A549 (cell line): ENCODE measurements at regions not wholly inside any gene's neighbourhood (a gene's known extent, or its start where the extent isn't known, plus 50 kb on each side); places are given as distances from the start of the nearest gene placed in this dataset.

Source experiments
- CTCF ChIP-seq: fragments of >200 bp; sonication (Bioruptor Twin); formaldehyde crosslinking; IDR thresholded peaks from 3 replicates; pipeline ENCODE4 v1.5.1; 2016
- EP300 ChIP-seq, 2 experiments: fragments of >200 bp; sonication (Bioruptor Twin); formaldehyde crosslinking; IDR thresholded peaks; 2 replicates in 1 of 2; 3 replicates in 1 of 2; pipeline ENCODE4 v1.6.1; 2016 to 2017
- ESRRA ChIP-seq: fragments of 150-350 bp; IDR thresholded peaks from 2 replicates; pipeline ENCODE4 v1.6.1; 2014; ENCODE audit warnings: mild to moderate bottlenecking, low read length, borderline replicate concordance
- JUN ChIP-seq, 2 experiments: fragments of >200 bp; sonication (Bioruptor Twin); formaldehyde crosslinking; IDR thresholded peaks; 2 replicates in 1 of 2; 3 replicates in 1 of 2; pipeline ENCODE4 v1.6.1; 2016 to 2017
- MAFK ChIP-seq: fragments of 450-650 bp; IDR thresholded peaks from 2 replicates; pipeline ENCODE4 v1.6.1; 2014; ENCODE audit not compliant: partially characterized antibody
- NPAS2 ChIP-seq: fragments of 250-450 bp; sonication (Bioruptor Pico); IDR thresholded peaks from 2 replicates; pipeline ENCODE4 v1.8.0; 2022; ENCODE audit warnings: mild to moderate bottlenecking, moderate library complexity, borderline replicate concordance
- POLR2A ChIP-seq: IDR thresholded peaks from 2 replicates; pipeline ENCODE4 v1.6.1; 2012; ENCODE audit warnings: mild to moderate bottlenecking, low read length
- POLR2AphosphoS2 ChIP-seq: conservative IDR thresholded peaks from 2 replicates; pipeline ENCODE4 v1.6.1; 2012; ENCODE audit warnings: low read length, improper control_type of control experiment, inconsistent platforms
- REST ChIP-seq: fragments of 200-600 bp; sonication (generic); IDR thresholded peaks from 2 replicates; pipeline ENCODE4 v1.6.1; 2016; ENCODE audit warnings: antibody characterized with exemption, mild to moderate bottlenecking, moderate library complexity
- RFX5 ChIP-seq: fragments of 450-650 bp; IDR thresholded peaks from 2 replicates; pipeline ENCODE4 v1.7.1; 2014; ENCODE audit warnings: antibody characterized with exemption, mild to moderate bottlenecking, moderate library complexity
- SMC3 ChIP-seq: fragments of >200 bp; sonication (Bioruptor Twin); formaldehyde crosslinking; IDR thresholded peaks from 3 replicates; pipeline ENCODE4 v1.6.1; 2018; ENCODE audit warnings: inconsistent platforms
- ZNF302 ChIP-seq: fragments of 250-450 bp; sonication (Bioruptor Pico); IDR thresholded peaks from 2 replicates; pipeline ENCODE4 v1.9.0; 2021; ENCODE audit warnings: inconsistent platforms, mild to moderate bottlenecking, moderate library complexity
- ZSCAN20 ChIP-seq: fragments of 250-450 bp; sonication (Bioruptor Pico); IDR thresholded peaks from 2 replicates; pipeline ENCODE4 v1.8.0; 2022; ENCODE audit warnings: mild to moderate bottlenecking, moderate library complexity

- no peak for TF ChIP-seq CTCF
- no peak for TF ChIP-seq NPAS2 (CRISPR knock-in tag)
- no peak for TF ChIP-seq ESRRA
- TF ChIP-seq POLR2A, result no peak
- no peak for TF ChIP-seq MAFK
- TF ChIP-seq JUN (IDR thresholded peaks at IDR 0.05), result no peak
- TF ChIP-seq EP300 (IDR thresholded peaks at IDR 0.05), result no peak
- no peak for TF ChIP-seq SMC3
- TF ChIP-seq POLR2AphosphoS2, result no peak
- no peak for TF ChIP-seq RFX5
- TF ChIP-seq REST, result no peak
- TF ChIP-seq ZNF302 (CRISPR knock-in tag), result no peak
- no peak for TF ChIP-seq ZSCAN20
Observed at GRCh38 chr2:224098481-224099230, 59.6 kb upstream of the SERPINE2 start.
